NOMO-1 treated with DMSO at 0.1 percent for 48 hours (cell line): ENCODE measurements at regions not wholly inside any gene's neighbourhood (a gene's known extent, or its start where the extent isn't known, plus 50 kb on each side); places are given as distances from the start of the nearest gene placed in this dataset.
"Not testable (repeated sequence)": the region's sequence is repeated elsewhere in the genome, so short reads cannot be mapped to it uniquely, and the experiment has no call there.

Experiments used
- DNase-seq: peaks from one replicate; lab custom pipeline; 2025; ENCODE audit not compliant: unreplicated experiment; lab: John Stamatoyannopoulos, UW

GRCh38 chr14:46444666-46445065, 206.9 kb downstream of the RPL10L start:
- DNase-seq, result no peak

- no peak for DNase-seq
These were observed 218.2 kb downstream of the RPL10L start for GRCh38 chr14:46433381-46433780.

GRCh38 chr14:46432516-46432915, 219.1 kb downstream of the RPL10L start:
- DNase-seq, result no peak

GRCh38 chr14:46417066-46417465, 234.5 kb downstream of the RPL10L start:
- no peak for DNase-seq

GRCh38 chr14:46404865-46405811, 246.4 kb downstream of the RPL10L start:
- DNase-seq, result no peak

- not testable (repeated sequence) for DNase-seq
These were observed 249.4 kb downstream of the RPL10L start for GRCh38 chr14:46402001-46402690.

GRCh38 chr14:46401066-46401465, 250.5 kb downstream of the RPL10L start:
- DNase-seq, result no peak

- DNase-seq, result no peak
These were observed 252.5 kb downstream of the RPL10L start for GRCh38 chr14:46399049-46399448.

GRCh38 chr14:46384611-46385010, 267.0 kb downstream of the RPL10L start:
- no peak for DNase-seq

GRCh38 chr14:46381674-46382073, 269.9 kb downstream of the RPL10L start:
- no peak for DNase-seq

GRCh38 chr14:46378248-46378647, 273.3 kb downstream of the RPL10L start:
- DNase-seq, result no peak

- no peak for DNase-seq
These were observed 274.3 kb downstream of the RPL10L start for GRCh38 chr14:46377305-46377704.

GRCh38 chr14:46369391-46369790, 282.2 kb downstream of the RPL10L start:
- no peak for DNase-seq

- DNase-seq, result no peak
These were observed 283.3 kb downstream of the RPL10L start for GRCh38 chr14:46368275-46368674.

GRCh38 chr14:46352844-46353243, 298.7 kb downstream of the RPL10L start:
- no peak for DNase-seq

- peak; percentile 6 for DNase-seq
These were observed 307.1 kb downstream of the RPL10L start for GRCh38 chr14:46344327-46344937.

- no peak for DNase-seq
These were observed 325.8 kb downstream of the RPL10L start for GRCh38 chr14:46325777-46326176.

GRCh38 chr14:46325157-46325556, 326.4 kb downstream of the RPL10L start:
- DNase-seq, result no peak

GRCh38 chr14:46323404-46323762, 328.2 kb downstream of the RPL10L start:
- DNase-seq, result no peak

- no peak for DNase-seq
These were observed 328.7 kb downstream of the RPL10L start for GRCh38 chr14:46322730-46323403.

- no peak for DNase-seq
These were observed 329.5 kb downstream of the RPL10L start for GRCh38 chr14:46322076-46322475.
